ENCODE measurements at regions not wholly inside any gene's neighbourhood (a gene's known extent, or its start where the extent isn't known, plus 50 kb on each side); places are given as distances from the start of the nearest gene placed in this dataset.

GRCh38 chr2:11096591-11096990 lies 58.7 kb upstream of the SLC66A3 start:
- no peak for TF ChIP-seq CTCF (IDR thresholded peaks at IDR 0.05; ENCODE audit: low read depth, low read length)
- DNase-seq (ENCODE audit: extremely low read depth, low read depth), result no peak

GRCh38 chr2:11097038-11097720 lies 58.1 kb upstream of the SLC66A3 start:
- no peak for DNase-seq (ENCODE audit: extremely low read depth, low read depth)
- no peak for TF ChIP-seq CTCF (IDR thresholded peaks at IDR 0.05; ENCODE audit: low read depth, low read length)

- TF ChIP-seq CTCF (IDR thresholded peaks at IDR 0.05; ENCODE audit: low read depth, low read length), result no peak
- no peak for DNase-seq (ENCODE audit: extremely low read depth, low read depth)
These were observed 57.3 kb upstream of the SLC66A3 start for GRCh38 chr2:11097854-11098387.

GRCh38 chr2:11099122-11100065 lies 55.9 kb upstream of the SLC66A3 start:
- no peak for TF ChIP-seq CTCF (IDR thresholded peaks at IDR 0.05; ENCODE audit: low read depth, low read length)
- no peak for DNase-seq (ENCODE audit: extremely low read depth, low read depth)

GRCh38 chr2:11100130-11100529 lies 55.1 kb upstream of the SLC66A3 start:
- TF ChIP-seq CTCF (IDR thresholded peaks at IDR 0.05; ENCODE audit: low read depth, low read length), result no peak
- DNase-seq (ENCODE audit: extremely low read depth, low read depth), result no peak

GRCh38 chr2:11100976-11101375 lies 54.3 kb upstream of the SLC66A3 start:
- DNase-seq (ENCODE audit: extremely low read depth, low read depth), result no peak
- TF ChIP-seq CTCF (IDR thresholded peaks at IDR 0.05; ENCODE audit: low read depth, low read length), result no peak

- DNase-seq (ENCODE audit: extremely low read depth, low read depth), result no peak
- no peak for TF ChIP-seq CTCF (IDR thresholded peaks at IDR 0.05; ENCODE audit: low read depth, low read length)
These were observed 53.8 kb upstream of the SLC66A3 start for GRCh38 chr2:11101430-11101829.
